SU-DHL-6 (cell line): ENCODE measurements at regions not wholly inside any gene's neighbourhood (a gene's known extent, or its start where the extent isn't known, plus 50 kb on each side); places are given as distances from the start of the nearest gene placed in this dataset.

ENCODE experiments used
- H2AFZ ChIP-seq: fragments of 200-600 bp; sonication (generic); 2 replicates; pipeline ENCODE4 v1.6.1; 2014; ENCODE audit warnings: low read depth, mild to moderate bottlenecking, moderate library complexity, mixed read lengths, antibody characterized with exemption, low read length; ENCODE audit not compliant: severe bottlenecking
- H3F3A ChIP-seq: fragments of 200-600 bp; shearing (Covaris generic); 2 replicates; pipeline ENCODE4 v1.6.0; 2016; ENCODE audit warnings: antibody characterized with exemption, mild to moderate bottlenecking; ENCODE audit not compliant: insufficient read depth
- H3K27ac ChIP-seq: fragments of 200-600 bp; sonication (generic); 2 replicates; pipeline ENCODE4 v1.5.1; 2016; ENCODE audit warnings: low read depth, mild to moderate bottlenecking, low read length, moderate library complexity, mixed read lengths
- H3K27me3 ChIP-seq: fragments of 200-600 bp; sonication (generic), shearing (Covaris generic); 2 replicates; pipeline ENCODE4 v1.6.0; 2014; ENCODE audit warnings: mild to moderate bottlenecking, low read length
- H3K36me3 ChIP-seq: fragments of 200-600 bp; sonication (generic); 2 replicates; pipeline ENCODE4 v1.6.1; 2014; ENCODE audit warnings: mild to moderate bottlenecking, low read length, mixed read lengths
- H3K4me2 ChIP-seq: fragments of 300-600, 200-600 bp; shearing (Covaris generic), sonication (generic); 2 replicates; pipeline ENCODE4 v1.6.0; 2014; ENCODE audit warnings: low read length, low read depth, mild to moderate bottlenecking; ENCODE audit not compliant: poor library complexity, severe bottlenecking
- H3K4me3 ChIP-seq: fragments of 200-600 bp; sonication (generic); 2 replicates; pipeline ENCODE4 v1.5.1; 2014; ENCODE audit warnings: antibody characterized with exemption, low read length, mild to moderate bottlenecking, mixed read lengths; ENCODE audit not compliant: insufficient read depth, poor library complexity, severe bottlenecking
- H3K79me2 ChIP-seq: fragments of 200-600 bp; sonication (generic); 2 replicates; pipeline ENCODE4 v1.6.1; 2014; ENCODE audit warnings: mild to moderate bottlenecking, low read length, moderate library complexity; ENCODE audit not compliant: insufficient read depth
- H3K9ac ChIP-seq: fragments of 200-600 bp; sonication (generic); 2 replicates; pipeline ENCODE4 v1.7.0; 2014; ENCODE audit warnings: mild to moderate bottlenecking, low read length
- H3K9me2 ChIP-seq: fragments of 200-600 bp; sonication (generic); replicated peaks from 2 replicates; pipeline ENCODE4 v1.6.1; 2014; ENCODE audit warnings: low read length; ENCODE audit not compliant: insufficient read depth
- H3K9me3 ChIP-seq: fragments of 200-600 bp; sonication (generic); 2 replicates; pipeline ENCODE4 v1.6.1; 2014; ENCODE audit warnings: low read length, mixed read lengths; ENCODE audit not compliant: insufficient read depth
- H4K20me1 ChIP-seq: fragments of 200-600 bp; sonication (generic); 2 replicates; pipeline ENCODE4 v1.6.1; 2014; ENCODE audit warnings: low read depth, mild to moderate bottlenecking, antibody characterized with exemption, low read length, moderate library complexity, mixed read lengths
- CTCF ChIP-seq: fragments of 200-600 bp; sonication (generic); IDR thresholded peaks from one replicate; pipeline ENCODE4 v1.5.1; 2017; ENCODE audit warnings: antibody characterized with exemption, mild to moderate bottlenecking, low read length, moderate library complexity; ENCODE audit not compliant: insufficient read depth, poor library complexity, severe bottlenecking
- EZH2phosphoT487 ChIP-seq: fragments of 200-600 bp; sonication (generic), shearing (Covaris generic); conservative IDR thresholded peaks from 2 replicates; pipeline ENCODE4 v1.6.1; 2018; ENCODE audit warnings: mild to moderate bottlenecking, antibody characterized with exemption, low read length, moderate library complexity, mixed read lengths

- no peak overlapping the region for H2AFZ ChIP-seq
- H3K9ac ChIP-seq: no peak overlapping the region
- H3K4me2 ChIP-seq: no peak overlapping the region
- H3K27ac ChIP-seq: no peak overlapping the region
- no peaks in the 10 kb centered on the region for H4K20me1 ChIP-seq
- H3K36me3 ChIP-seq: no peaks in the 10 kb centered on the region; the same call in 1 of the 2 replicates
- no peak for TF ChIP-seq EZH2phosphoT487
- TF ChIP-seq CTCF: no peak
- H3F3A ChIP-seq: no peaks in the 10 kb centered on the region
- H3K9me3 ChIP-seq: no peaks in the 10 kb centered on the region
- H3K79me2 ChIP-seq: no peaks in the 10 kb centered on the region
- H3K9me2 ChIP-seq: 0 out of 2 replicates have a peak, but pooled peaks cover 6% of the 10 kb centered on the region
- H3K27me3 ChIP-seq: no peaks in the 10 kb centered on the region
- H3K4me3 ChIP-seq: no peak overlapping the region
Observed at GRCh38 chr2:192773044-192773443, 578.3 kb upstream of the TMEFF2 start.

DNA sequence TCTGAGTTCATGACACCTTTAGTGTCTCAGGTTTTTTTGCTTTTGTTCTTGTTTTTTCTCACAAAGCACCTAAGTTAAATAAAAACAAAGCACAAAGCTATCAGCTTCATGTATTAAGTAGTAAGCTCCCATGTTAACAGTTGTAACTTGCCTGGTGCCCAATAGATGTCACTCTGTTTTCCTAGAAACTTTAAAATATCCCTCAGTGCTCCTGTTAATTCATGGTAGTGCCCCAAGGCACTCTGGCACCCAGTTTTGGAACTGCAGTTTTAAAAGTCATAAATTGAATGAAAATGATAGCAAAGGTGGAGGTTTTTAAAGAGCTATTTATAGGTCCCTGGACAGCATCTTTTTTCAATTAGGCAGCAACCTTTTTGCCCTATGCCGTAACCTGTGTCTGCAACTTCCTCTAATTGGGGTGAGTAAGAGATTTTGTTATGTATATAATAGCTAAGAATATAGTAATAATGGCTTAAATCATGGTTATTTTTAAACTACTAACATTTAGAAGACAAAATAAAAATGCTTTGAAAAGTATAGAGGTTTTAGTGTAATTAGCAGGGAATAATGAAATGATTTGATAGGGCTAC is 555.0 kb upstream of the TMEFF2 start:
- H3K4me3 ChIP-seq: no peak overlapping the region

GRCh38 chr2:192741889-192742288 is 547.2 kb upstream of the TMEFF2 start:
- H3F3A ChIP-seq: no peaks in the 10 kb centered on the region
- H2AFZ ChIP-seq: no peak overlapping the region
- H3K4me3 ChIP-seq: no peak overlapping the region
- no peaks in the 10 kb centered on the region for H3K9me2 ChIP-seq
- H3K36me3 ChIP-seq: no peaks in the 10 kb centered on the region
- no peak overlapping the region for H3K9ac ChIP-seq
- H3K9me3 ChIP-seq: no peaks in the 10 kb centered on the region
- no peaks in the 10 kb centered on the region for H3K79me2 ChIP-seq
- no peak overlapping the region for H3K27ac ChIP-seq
- TF ChIP-seq EZH2phosphoT487 (no peak), CTCF (no peak)
- no peaks in the 10 kb centered on the region for H3K27me3 ChIP-seq
- no peaks in the 10 kb centered on the region for H4K20me1 ChIP-seq
- no peak overlapping the region for H3K4me2 ChIP-seq

More for the DNA sequence above, 555.0 kb upstream of the TMEFF2 start:
- H3K9me3 ChIP-seq: no peaks in the 10 kb centered on the region
- no peaks in the 10 kb centered on the region for H3K79me2 ChIP-seq
- no peaks in the 10 kb centered on the region for H3F3A ChIP-seq
- H3K9ac ChIP-seq: no peak overlapping the region
- no peak for TF ChIP-seq EZH2phosphoT487
- TF ChIP-seq CTCF: peak; percentile 17
- H3K9me2 ChIP-seq: no peaks in the 10 kb centered on the region
- no peaks in the 10 kb centered on the region for H4K20me1 ChIP-seq
- no peak overlapping the region for H3K4me2 ChIP-seq
- H3K27ac ChIP-seq: no peak overlapping the region
- H2AFZ ChIP-seq: no peak overlapping the region
- no peaks in the 10 kb centered on the region for H3K36me3 ChIP-seq
- H3K27me3 ChIP-seq: no peaks in the 10 kb centered on the region
